HG02759 (cell line): ENCODE measurements at regions not wholly inside any gene's neighbourhood (a gene's known extent, or its start where the extent isn't known, plus 50 kb on each side); places are given as distances from the start of the nearest gene placed in this dataset.

Experiments
- ATAC-seq: cut with Tn5 transposase; IDR thresholded peaks from one replicate; pipeline ENCODE4 v1.9.1; 2021; ENCODE audit warnings: mild to moderate bottlenecking, moderate library complexity; ENCODE audit not compliant: unreplicated experiment

DNA sequence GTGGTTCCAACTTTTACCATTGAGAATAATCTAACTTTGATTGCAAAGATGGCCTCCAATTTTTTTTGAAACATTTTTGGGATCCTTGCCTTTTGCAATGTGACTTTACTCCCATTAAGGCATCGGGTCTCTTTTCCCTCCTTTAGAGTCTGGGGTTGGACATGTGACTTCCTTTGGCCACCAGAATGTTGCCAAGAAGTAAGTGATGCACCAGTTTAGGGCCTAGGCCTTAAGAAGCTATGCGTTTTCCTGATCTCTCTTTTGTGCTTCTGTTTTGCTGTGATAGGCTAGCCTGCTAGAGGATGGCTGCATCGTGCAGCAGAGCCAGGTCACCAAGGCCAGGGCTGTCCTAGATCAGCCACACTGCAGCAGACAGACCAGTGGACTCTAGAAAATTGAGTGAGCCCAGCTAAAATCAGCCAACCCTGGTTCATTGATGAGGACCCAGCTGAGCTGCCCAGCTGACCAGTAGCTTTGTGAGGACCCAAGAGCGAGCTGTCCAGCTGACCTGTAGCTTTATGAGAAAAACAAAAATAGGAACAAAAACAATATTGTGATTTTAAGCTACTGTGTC is 594.0 kb upstream of the JAG1 start:
- peak; percentile 7 for ATAC-seq

GRCh38 chr20:11270566-11270965 is 596.8 kb upstream of the JAG1 start:
- ATAC-seq: no peak

DNA sequence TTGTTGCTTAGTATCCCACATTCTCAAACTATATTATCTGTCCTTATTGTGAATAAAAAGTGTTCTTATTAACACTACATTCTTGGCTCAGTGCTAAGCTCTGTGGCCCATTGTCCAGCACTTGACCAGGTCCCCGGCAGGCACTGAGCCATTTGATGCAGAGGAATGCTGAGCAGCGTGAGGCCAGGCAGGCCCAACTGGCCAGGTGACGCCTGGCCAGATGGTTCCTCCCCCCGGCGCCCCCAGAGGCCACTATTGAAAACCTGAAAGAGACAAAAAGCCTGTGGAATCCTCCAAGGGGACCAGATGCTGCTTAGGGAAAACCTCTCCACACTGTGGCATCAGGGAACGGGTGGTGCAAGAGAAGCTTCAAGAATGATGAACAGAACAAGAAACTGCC is 597.5 kb upstream of the JAG1 start:
- no peak for ATAC-seq

DNA sequence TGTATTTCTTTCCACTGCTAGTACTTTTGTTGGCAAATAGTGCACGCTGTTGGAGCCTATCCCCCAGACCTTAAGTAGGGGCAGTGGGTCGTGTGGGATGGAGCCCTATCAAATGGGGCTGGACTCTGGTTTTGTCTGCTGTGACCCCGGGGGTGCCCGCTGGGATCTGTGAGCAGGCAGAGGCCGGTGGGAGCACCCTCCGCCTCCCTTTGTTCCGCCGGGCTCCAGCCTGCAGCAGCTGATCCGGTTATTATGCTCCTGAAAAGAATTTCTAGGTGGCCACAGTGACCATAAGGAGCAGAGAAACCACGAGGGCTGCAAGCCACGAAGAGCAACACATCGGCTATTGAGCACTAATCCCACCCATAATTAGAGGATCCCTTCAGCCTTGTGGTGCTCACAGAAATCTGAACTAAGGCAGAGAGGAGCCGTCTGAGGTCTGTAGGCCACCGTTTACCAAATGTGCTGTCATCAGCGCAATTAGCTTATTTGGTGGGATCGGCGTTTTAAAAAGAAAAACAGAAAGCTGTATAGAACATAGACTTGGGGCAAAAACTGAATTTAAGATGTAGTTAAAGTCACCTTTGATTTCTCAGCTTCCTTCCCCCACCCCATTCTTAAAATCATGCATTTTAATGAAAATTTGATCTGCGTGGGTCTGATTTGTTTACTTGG is 598.3 kb upstream of the JAG1 start:
- ATAC-seq: no peak

- peak; percentile 73 for ATAC-seq
Observed at GRCh38 chr20:11274141-11274594, 600.4 kb upstream of the JAG1 start.

DNA sequence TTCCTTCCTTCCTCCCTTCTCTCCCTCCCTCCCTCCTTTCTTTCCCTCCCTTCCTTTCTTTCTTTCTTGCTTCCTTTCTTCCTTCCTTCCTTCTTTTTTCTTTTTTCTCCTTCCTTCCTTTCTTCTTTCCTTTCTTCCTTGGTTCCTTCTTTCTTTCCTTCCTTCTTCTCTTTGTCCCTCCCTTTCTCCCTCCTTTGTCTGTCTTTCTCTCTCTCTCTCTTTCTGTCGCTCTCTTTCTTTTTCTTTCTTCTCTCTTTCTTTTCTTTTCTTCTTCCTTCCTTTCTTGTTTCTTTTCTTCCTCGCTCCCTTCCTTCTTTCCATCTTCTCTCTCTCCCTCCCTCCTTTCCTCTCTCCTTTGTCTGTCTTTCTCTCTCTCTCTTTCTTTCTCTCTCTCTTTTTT is 601.9 kb upstream of the JAG1 start:
- ATAC-seq: no peak

GRCh38 chr20:11277170-11277569 is 603.4 kb upstream of the JAG1 start:
- ATAC-seq: no peak

GRCh38 chr20:11277858-11278257 is 604.1 kb upstream of the JAG1 start:
- no peak for ATAC-seq

DNA sequence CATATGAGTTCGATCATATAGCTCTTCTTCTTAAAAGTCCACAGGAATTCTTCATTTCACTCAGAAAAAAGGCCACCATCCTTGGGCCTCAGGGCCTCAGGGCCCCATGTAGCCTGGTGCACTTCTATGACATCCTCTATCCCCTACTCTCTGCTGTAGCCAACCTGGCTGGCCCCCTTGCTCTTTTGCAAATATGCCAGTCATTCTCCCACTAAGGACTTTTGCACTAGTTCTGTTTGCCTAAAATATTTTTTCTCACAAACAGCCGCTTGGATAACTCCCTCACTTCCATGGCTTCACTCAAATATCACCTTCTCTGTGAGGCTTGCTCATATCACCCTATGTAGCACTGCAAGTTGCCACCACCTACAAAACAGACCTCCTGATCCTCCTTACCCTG is 604.7 kb upstream of the JAG1 start:
- ATAC-seq: no peak

DNA sequence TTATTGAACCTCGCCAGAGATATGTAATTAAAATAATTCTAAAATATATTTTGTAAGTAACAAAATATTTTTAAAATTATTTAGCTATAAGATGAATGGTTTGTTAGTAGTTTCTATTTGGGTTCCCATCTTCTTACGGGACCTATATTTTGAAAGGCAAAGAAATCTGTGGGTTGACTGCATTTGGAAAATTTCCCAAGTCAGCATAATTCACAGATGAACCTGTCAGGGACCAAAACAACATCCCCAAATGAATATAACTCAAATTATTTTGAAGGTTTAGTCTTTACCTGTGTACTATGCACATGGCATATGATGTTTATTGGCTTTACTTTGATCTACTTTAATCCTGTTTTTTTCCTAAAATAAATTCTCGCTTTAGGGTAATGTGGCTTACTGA is 607.4 kb upstream of the JAG1 start:
- no peak for ATAC-seq

- no peak for ATAC-seq
Observed at GRCh38 chr20:11281768-11282167, 608.0 kb upstream of the JAG1 start.

DNA sequence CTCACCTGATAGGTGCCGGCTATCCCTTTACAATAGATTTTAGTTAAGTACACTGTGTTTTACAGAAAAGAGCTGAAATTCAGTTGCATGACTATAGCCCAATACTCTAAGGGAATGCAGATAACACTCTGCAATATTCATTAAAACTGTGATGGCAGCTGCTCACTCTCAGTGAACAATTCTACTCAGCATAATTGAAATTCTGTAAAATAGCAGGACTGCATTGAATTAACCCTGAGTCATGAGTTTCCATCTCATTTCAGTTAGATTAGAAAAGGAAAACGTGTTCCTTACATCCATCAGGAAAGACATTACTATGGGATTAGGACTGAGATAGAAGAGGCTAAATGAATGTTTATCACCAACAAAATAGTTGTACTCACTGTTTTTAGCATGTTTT is 613.3 kb upstream of the JAG1 start:
- ATAC-seq: no peak

DNA sequence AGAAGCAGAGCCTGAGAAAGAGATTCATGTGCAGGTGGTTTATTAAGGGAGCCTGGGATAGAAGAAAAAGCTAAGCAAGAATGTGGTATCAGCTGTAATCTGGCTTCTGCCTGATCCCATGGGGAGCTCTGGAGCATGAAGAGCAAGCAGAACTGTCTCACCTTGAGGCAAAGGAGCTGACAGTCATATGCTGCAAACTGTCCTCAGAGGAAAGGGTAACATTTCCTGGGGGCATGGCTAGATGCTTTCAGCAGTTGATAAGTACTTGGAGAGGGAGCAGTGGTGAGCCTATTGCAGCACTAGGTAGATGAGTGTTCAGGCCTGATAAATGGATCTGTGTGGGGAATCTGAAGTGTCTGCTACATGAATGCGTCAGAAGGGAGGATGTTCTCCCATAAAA is 621.5 kb upstream of the BTBD3 start:
- no peak for ATAC-seq

DNA sequence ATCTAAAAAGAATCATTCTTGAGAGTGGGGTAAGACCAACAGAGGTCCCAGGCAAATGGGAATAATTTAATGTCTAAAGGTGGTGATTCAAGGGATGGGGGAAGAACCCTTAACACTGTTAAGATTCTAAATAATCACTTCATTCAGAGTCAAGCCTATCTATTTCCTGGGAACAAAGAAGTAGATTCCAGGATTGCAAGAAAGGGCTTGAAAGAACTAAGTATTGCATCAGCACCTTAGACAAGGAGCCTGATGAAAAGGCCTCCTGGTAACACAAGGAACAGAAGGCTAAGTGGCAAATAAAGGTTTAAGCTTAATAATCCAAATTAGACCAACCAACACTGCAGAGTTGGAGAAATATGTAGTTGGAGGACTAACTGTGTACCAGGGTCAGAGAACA is 620.7 kb upstream of the BTBD3 start:
- ATAC-seq: no peak

DNA sequence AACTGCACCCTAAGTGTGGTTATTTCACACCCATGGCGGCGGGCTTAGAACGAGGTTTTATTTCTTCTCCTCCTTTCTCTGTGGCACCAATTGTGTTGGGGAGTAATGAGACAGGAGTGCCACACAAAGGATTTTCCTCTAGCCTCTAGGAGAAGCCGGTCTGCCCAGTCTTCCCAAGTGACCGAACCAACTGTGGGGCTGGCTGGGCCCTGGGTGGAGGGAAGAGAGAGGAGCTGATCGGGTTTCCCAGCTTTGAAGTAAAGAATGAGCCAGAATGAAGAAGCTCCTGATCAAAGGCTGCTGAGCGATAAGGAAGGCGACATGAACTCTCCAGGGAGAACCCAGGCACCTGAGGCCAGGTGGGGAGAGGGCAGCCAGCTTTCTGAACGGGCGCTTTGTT is 616.0 kb upstream of the BTBD3 start:
- ATAC-seq: no peak

GRCh38 chr20:11302436-11302835 is 615.3 kb upstream of the BTBD3 start:
- no peak for ATAC-seq

DNA sequence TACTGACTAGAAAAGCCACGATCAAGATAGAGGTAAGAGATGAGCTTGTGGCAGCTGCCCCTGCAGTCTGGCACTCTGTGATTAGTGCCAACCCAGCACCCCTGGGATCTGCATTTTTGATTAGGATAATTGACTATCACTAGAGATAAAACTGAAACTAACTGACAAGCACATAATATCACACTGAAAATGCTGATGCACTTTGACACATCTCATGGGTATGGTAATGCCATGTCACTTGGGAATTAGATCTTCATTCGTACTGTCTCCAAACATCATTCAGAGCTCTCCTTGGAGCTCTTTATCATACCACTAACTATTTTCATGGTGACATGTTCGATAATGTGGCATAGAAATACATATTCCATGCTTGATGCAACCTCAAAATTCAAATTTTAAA is 612.9 kb upstream of the BTBD3 start:
- no peak for ATAC-seq

DNA sequence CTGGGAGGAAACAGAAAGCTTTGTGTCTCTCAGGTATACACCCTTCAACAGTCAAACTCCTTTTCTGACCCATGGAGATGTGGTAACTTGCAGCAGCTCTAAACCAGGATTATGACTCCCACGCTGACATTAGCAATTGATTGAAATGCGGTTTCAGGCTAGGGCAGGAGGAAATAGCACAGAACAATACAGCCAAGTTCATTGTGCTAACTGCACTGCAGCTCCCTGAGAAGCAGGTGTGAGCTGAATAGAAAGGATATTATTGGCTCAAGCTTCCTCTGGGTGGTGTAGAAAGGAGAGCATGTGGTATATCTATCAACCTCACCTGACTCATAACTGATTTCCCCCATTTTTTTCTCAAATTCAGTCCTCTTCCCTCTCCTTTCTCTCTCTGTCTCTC is 612.3 kb upstream of the BTBD3 start:
- ATAC-seq: no peak

DNA sequence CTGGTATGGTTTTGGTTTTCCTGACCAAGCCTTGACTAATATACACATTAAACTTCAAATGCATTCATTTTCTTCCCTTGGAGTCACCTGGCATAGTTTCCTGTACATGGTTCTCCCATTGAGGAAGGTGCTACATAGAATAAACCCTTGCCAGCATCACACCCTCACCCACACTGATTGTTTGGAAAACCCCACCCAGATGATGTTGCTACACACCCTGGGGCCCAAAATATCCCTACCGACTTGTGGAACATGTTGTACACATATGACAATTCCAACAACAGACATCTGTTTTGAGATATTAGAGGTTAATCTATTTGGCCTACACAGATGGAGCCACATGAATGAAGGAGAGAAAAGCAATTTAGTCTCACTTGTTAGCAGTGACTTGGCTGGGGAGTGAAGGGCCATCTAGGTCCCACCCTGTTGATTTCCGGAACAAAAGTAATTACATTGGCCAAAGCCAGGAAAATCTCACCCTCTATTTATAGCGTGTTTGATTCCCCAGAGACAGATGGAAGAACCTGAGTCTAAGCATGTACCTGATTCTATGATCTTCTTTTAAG is 606.0 kb upstream of the BTBD3 start:
- no peak for ATAC-seq

- ATAC-seq: no peak
Observed at GRCh38 chr20:11315525-11315924, 602.2 kb upstream of the BTBD3 start.

GRCh38 chr20:11316244-11316643 is 601.4 kb upstream of the BTBD3 start:
- no peak for ATAC-seq

DNA sequence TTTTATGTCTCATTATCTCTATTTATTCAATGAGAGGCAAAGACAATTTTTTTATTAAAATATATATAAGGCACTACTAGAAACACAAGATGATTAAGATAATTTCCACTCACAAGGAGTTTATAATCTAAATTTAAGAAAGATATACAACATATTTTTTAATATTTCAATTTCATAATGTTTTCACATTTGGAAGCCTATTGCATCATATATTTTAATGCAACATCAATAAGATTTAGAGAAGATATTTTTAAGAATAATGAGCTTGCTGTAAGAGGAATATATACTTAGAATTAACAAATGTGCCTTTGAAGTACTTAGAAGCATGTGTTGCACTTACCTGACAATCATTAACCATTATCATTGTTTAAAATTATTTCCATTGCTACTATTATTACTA is 597.7 kb upstream of the BTBD3 start:
- no peak for ATAC-seq

GRCh38 chr20:11323816-11324215 is 593.9 kb upstream of the BTBD3 start:
- no peak for ATAC-seq
